ENCODE measurements at regions not wholly inside any gene's neighbourhood (a gene's known extent, or its start where the extent isn't known, plus 50 kb on each side); places are given as distances from the start of the nearest gene placed in this dataset.
"Not testable (repeated sequence)": the region's sequence is repeated elsewhere in the genome, so short reads cannot be mapped to it uniquely, and the experiment has no call there.

- no peak for TF ChIP-seq ETS1 (conservative IDR thresholded peaks at IDR 0.05; ENCODE audit: control insufficient read depth, low read depth, low read length)
Measured at GRCh38 chr3:82378392-82378791, 616.9 kb upstream of the GBE1 start (continued).

- no peaks in the 10 kb centered on the region for H3K9me3 ChIP-seq (replicated peaks; ENCODE audit: control insufficient read depth, insufficient read depth, low read depth, low read length)
- DNase-seq (ENCODE audit: extremely low read depth in 1 of 4, low spot score in 3 of 4) = peak in 1 of 4 experiments; percentile 0
- no peaks in the 10 kb centered on the region for H3K36me3 ChIP-seq (ENCODE audit: control insufficient read depth, insufficient read depth, low read length)
- H3K4me3 ChIP-seq = no peak overlapping the region
- POLR2A ChIA-PET = interaction anchor here (0.7 kb wide), 1 partner anchor 1908 kb away, joined by 3 read pairs; no protein-coding TSS in a partner anchor
- no peaks in the 10 kb centered on the region for H4K20me1 ChIP-seq (replicated peaks; ENCODE audit: control insufficient read depth, insufficient read depth, low read length)
- BruUV-seq (replicated peaks) = no TSS peak
- 3% methylated on average over 3 of the region's 3 CpGs for WGBS (ENCODE audit: insufficient coverage, low coverage, missing lambda C conversion rate)
- CTCF ChIA-PET (ENCODE audit: low intra/inter-chr PET ratio) = no interaction called here
- no peak overlapping the region for H3K9ac ChIP-seq (ENCODE audit: insufficient read depth in 1 of 2, low read depth in 2 of 2, low read length in 2 of 2)
- intact Hi-C loops (cut with micrococcal nuclease) = no loop called here
- H3K79me2 ChIP-seq (ENCODE audit: control insufficient read depth, insufficient read depth, low read length) = no peaks in the 10 kb centered on the region
- FAIRE-seq = no peak
- H3K27ac ChIP-seq (ENCODE audit: extremely low read depth, low read depth, low read length) = no peak overlapping the region
- H2AFZ ChIP-seq (ENCODE audit: low read depth, low read length) = no peak overlapping the region
- no peaks in the 10 kb centered on the region for H3K27me3 ChIP-seq (ENCODE audit: control insufficient read depth in 2 of 2, insufficient read depth in 2 of 2, low read length in 2 of 2)
- H3K9me1 ChIP-seq (ENCODE audit: control insufficient read depth, insufficient read depth, low read length) = no peaks in the 10 kb centered on the region
- no peaks in the 10 kb centered on the region for H3K4me1 ChIP-seq (replicated peaks in 1 of 2; ENCODE audit: control insufficient read depth in 2 of 2, insufficient read depth in 2 of 2, low read length in 2 of 2)
- H3K4me2 ChIP-seq (ENCODE audit: insufficient read depth, low read length) = no peak overlapping the region
- ATAC-seq = no peak
- TF ChIP-seq KDM2B (CRISPR knock-in tag; IDR thresholded peaks at IDR 0.05) (no peak), RCOR1 (IDR thresholded peaks at IDR 0.05; ENCODE audit: borderline replicate concordance in 1 of 2, low read depth in 2 of 2, low read length in 2 of 2) (no peak), SFPQ (IDR thresholded peaks at IDR 0.05; ENCODE audit: low read depth, low read length) (no peak), ZFP36 (IDR thresholded peaks at IDR 0.05; ENCODE audit: low read depth, low read length, partially characterized antibody) (peak; percentile 58), ZNF263 (CRISPR knock-in tag; IDR thresholded peaks at IDR 0.05; ENCODE audit: borderline replicate concordance) (no peak), ZNF431 (CRISPR knock-in tag; IDR thresholded peaks at IDR 0.05) (no peak)
- in situ Hi-C loops (cut with MboI) = no loop called here
Measured at GRCh38 chr3:82376883-82377282, 615.4 kb upstream of the GBE1 start.

- H2AFZ ChIP-seq (ENCODE audit: low read depth, low read length); ATAC-seq; H3K79me2 ChIP-seq (ENCODE audit: control insufficient read depth, insufficient read depth, low read length); H3K4me1 ChIP-seq (replicated peaks in 1 of 2; ENCODE audit: control insufficient read depth in 2 of 2, insufficient read depth in 2 of 2, low read length in 2 of 2); H3K4me3 ChIP-seq; H3K27ac ChIP-seq (ENCODE audit: extremely low read depth, low read depth, low read length); H3K9me3 ChIP-seq (replicated peaks; ENCODE audit: control insufficient read depth, insufficient read depth, low read depth, low read length); POLR2A ChIA-PET; H3K9ac ChIP-seq (ENCODE audit: insufficient read depth in 1 of 2, low read depth in 2 of 2, low read length in 2 of 2); H3K27me3 ChIP-seq (ENCODE audit: control insufficient read depth in 2 of 2, insufficient read depth in 2 of 2, low read length in 2 of 2); H3K9me1 ChIP-seq (ENCODE audit: control insufficient read depth, insufficient read depth, low read length); intact Hi-C loops (cut with micrococcal nuclease); H4K20me1 ChIP-seq (replicated peaks; ENCODE audit: control insufficient read depth, insufficient read depth, low read length); in situ Hi-C loops (cut with MboI); CTCF ChIA-PET (ENCODE audit: low intra/inter-chr PET ratio); H3K4me2 ChIP-seq (ENCODE audit: insufficient read depth, low read length); BruUV-seq (replicated peaks); H3K36me3 ChIP-seq (ENCODE audit: control insufficient read depth, insufficient read depth, low read length); FAIRE-seq; DNase-seq (ENCODE audit: extremely low read depth in 1 of 4, low spot score in 3 of 4): not testable (repeated sequence)
- WGBS (ENCODE audit: insufficient coverage, low coverage, missing lambda C conversion rate) = 0% methylated on average over 4 of the region's 4 CpGs
Measured at GRCh38 chr3:82373833-82374232, 612.4 kb upstream of the GBE1 start.
